ENCODE measurements at regions not wholly inside any gene's neighbourhood (a gene's known extent, or its start where the extent isn't known, plus 50 kb on each side); places are given as distances from the start of the nearest gene placed in this dataset.

DNA sequence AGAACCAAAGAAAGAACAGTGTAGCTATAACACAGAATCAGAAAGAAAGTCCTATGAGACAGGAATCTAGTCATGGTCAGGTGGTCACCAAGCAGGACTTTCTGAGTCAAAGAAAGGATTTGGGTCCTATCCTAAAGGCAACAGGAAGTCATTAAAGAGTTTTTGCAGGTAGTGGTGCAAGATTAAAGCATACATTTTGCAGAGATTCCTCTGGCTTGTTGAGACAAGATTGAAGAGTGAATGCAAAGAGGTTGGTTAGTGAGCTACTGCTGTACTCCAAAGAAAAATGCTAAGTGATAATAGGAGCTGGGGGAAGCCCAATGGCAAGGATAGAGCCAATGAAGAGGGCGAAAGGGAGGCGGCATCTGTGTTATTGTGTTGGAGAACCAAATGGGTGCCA is 300.5 kb upstream of the KIF2A start:
- TF ChIP-seq, protein P1, sequence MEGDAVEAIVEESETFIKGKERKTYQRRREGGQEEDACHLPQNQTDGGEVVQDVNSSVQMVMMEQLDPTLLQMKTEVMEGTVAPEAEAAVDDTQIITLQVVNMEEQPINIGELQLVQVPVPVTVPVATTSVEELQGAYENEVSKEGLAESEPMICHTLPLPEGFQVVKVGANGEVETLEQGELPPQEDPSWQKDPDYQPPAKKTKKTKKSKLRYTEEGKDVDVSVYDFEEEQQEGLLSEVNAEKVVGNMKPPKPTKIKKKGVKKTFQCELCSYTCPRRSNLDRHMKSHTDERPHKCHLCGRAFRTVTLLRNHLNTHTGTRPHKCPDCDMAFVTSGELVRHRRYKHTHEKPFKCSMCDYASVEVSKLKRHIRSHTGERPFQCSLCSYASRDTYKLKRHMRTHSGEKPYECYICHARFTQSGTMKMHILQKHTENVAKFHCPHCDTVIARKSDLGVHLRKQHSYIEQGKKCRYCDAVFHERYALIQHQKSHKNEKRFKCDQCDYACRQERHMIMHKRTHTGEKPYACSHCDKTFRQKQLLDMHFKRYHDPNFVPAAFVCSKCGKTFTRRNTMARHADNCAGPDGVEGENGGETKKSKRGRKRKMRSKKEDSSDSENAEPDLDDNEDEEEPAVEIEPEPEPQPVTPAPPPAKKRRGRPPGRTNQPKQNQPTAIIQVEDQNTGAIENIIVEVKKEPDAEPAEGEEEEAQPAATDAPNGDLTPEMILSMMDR (IDR thresholded peaks at IDR 0.05; ENCODE audit: borderline replicate concordance, extremely low read depth, low read length, poor library complexity, severe bottlenecking), result no peak
- TF ChIP-seq EZH2 (IDR thresholded peaks at IDR 0.05; ENCODE audit: borderline replicate concordance, low read depth, low read length, severe bottlenecking), result no peak
